K562 (cell line): ENCODE measurements at regions not wholly inside any gene's neighbourhood (a gene's known extent, or its start where the extent isn't known, plus 50 kb on each side); places are given as distances from the start of the nearest gene placed in this dataset.

ENCODE experiments used
- SMC3 ChIP-seq: conservative IDR thresholded peaks from 2 replicates; pipeline ENCODE4 v1.6.1; 2011; ENCODE audit warnings: low read depth, low read length, improper control_type of control experiment; ENCODE audit not compliant: insufficient read depth
- TCF7 ChIP-seq: sonication (generic); IDR thresholded peaks from 2 replicates; pipeline ENCODE4 v1.6.1; 2016; ENCODE audit warnings: antibody characterized with exemption, borderline replicate concordance
- ZNF24 ChIP-seq: fragments of 450-650 bp; IDR thresholded peaks from 2 replicates; pipeline ENCODE4 v1.6.1; 2016

- TF ChIP-seq SMC3, result no peak
- no peak for TF ChIP-seq ZNF24
- no peak for TF ChIP-seq TCF7
These were observed 99.7 kb upstream of the CELF4 start for GRCh38 chr18:37665346-37665745.
